ENCODE measurements at regions not wholly inside any gene's neighbourhood (a gene's known extent, or its start where the extent isn't known, plus 50 kb on each side); places are given as distances from the start of the nearest gene placed in this dataset.
A peak's percentile ranks its signal among the peaks of the same experiment; 100 is the strongest.

GRCh38 chr1:58380345-58380744 is 166.2 kb downstream of the OMA1 start:
- no peak for DNase-seq (ENCODE audit: low read depth, low spot score)

DNA sequence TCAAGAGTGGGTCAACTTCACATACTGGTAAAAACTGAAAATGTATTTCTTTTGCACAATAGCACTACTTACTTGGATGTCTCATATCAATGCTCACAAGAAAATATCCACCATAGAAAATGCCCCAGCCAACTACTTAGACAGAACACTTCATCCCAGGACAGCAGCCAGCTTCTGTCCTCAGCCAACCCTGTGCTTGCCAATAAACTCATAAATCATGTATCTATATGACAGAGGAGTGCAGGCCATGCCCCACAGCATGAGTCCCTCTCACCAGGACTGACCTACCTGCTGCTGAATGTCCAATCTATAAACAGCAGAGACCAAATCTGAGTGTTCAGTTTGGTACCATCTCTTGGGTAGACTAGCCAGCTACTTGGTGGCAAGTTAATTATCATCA is 179.3 kb downstream of the OMA1 start:
- DNase-seq (ENCODE audit: low read depth, low spot score), result no peak

DNA sequence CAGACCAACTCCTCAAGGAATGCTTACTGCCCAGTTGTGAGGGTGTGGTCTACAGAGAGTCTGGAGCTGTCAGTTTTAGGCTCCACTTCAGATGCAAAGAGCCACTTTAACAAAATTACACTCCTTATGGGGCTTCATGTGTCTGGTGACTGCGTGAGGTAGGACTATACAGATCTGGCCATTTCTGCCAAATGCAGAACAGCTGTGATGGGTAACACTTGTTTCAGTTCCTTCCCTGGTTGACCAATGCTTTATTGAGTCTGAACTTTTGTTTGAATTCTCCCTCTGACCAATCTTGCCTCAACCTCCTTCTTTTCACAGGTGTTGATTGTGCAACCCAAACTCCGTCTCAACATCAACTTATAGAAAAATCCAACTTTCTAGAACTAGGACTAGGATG is 181.2 kb downstream of the OMA1 start:
- DNase-seq (ENCODE audit: low read depth, low spot score), result no peak

DNA sequence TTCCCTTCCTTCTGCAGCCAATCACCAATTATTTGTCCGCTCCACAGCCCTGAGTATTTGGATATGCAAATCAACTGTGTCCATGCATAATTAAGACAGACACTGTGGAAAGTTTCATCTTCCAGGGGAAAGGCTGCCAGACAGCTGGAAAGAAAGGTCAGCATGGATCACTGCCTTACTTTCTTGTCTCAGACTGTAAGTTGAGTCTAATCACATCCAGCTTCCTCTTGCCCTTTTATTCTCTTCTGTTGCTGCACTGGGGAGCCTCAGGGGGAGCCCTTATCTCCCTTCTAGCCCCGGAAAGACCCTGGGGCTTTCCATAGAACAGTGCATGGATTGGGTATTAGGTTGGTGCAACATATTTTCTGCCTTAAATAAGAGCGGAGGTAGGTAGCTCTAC is 182.9 kb downstream of the OMA1 start:
- peak; percentile 7 for DNase-seq (ENCODE audit: low read depth, low spot score)

DNA sequence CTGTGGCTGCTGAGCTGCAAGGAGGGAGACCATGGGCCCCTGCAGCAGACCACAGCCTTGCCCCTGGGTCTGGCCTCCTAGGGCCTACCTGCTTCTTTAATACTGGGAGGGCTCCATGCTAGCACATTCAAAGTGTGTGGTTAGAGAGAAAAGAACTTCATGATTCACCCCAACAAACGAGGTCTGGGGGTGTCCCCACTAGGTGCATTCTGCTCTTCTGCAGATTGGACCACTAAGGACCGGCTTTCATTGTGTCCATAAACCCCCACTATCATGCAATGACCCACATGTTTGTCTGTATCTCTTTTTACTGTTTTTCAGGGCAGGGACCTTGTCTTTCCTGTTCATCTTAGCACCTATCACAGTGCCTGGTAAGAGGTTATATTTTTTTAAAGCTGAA is 185.4 kb downstream of the OMA1 start:
- DNase-seq (ENCODE audit: low read depth, low spot score), result no peak

DNA sequence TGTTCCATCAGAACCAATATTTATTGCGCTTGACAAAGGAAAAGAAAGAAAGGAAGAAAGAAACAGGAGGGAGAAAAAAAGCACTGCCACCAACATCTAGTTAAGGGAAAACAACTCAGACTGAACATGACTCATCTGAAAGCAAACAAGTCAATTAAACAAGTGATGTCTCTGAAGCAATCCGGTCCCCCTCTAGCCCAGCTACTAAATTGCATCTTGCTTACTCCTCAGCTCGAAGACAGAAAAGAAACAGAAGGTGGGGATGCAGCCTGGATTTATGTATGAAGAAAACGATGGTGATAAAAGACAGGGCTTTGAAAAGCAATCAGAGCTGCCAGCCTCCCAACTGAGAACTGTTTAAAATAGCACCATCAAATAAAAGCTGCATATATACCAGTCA is 188.2 kb downstream of the OMA1 start:
- no peak for DNase-seq (ENCODE audit: low read depth, low spot score)

- DNase-seq (ENCODE audit: low read depth, low spot score), result no peak
Observed at GRCh38 chr1:58356402-58356801, 190.1 kb downstream of the OMA1 start.

DNA sequence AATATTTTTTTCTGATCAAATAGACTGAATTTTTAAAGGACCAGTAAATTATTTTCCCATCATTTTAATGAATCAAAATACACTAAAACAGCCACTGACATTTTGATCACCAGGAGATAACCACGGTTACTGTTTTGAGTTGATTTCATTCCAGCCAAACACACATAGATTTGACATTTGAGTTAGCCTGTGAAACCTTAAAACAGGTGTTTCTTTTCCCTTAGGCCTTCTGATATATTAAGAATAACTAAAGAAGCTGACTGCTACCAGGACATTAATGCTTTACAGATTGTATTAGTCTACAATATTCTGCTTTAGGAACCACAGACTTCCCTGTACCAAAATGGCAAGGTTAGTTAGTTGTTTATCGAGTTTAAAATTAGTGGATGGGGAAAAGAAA is 193.4 kb downstream of the OMA1 start:
- DNase-seq (ENCODE audit: low read depth, low spot score), result no peak

GRCh38 chr1:58352476-58353092 is 193.9 kb downstream of the OMA1 start:
- no peak for DNase-seq (ENCODE audit: low read depth, low spot score)

GRCh38 chr1:58346036-58346355 is 200.5 kb downstream of the OMA1 start:
- no peak for DNase-seq (ENCODE audit: low read depth, low spot score)

DNA sequence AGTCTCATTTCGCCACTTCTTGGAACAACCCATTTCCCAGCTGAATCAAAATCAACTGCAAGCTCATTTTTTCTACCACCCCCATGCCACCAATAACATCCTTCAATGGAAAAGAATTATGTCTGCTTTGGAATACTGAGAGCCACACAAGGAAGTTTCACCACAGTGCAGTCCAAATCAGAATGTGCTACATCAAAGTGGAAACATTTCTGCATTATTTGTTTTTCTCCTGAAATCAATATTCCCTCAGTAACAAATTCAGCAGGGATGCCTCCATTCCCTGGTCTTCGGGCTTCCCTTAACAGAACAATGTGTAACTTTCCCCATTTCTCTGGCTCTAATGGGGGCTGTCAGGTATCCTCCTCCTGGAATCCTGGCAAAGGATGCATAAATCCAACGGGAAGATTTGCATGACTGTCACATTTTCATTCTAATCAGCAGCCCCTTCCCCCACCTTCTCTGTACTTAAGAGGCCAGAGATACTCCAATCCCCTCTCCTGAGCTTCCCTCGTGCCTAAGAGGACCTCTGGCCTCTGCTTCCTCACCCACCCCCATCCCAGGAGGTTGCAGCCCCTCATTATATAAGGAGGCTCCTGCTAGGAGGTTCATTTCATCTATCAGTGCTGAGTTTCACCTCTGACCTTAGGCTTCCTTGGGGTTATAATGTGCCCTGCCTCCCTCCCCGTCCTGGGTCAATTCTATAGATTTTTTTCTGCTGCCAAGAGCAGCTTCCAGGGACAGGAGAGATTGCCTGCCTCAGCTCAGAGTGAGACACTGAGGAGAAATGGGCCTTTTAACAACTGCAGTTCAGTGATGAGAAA is 201.1 kb downstream of the OMA1 start:
- DNase-seq (ENCODE audit: low read depth, low spot score), result no peak

GRCh38 chr1:58340185-58340584 is 206.3 kb downstream of the OMA1 start:
- DNase-seq (ENCODE audit: low read depth, low spot score), result no peak

DNA sequence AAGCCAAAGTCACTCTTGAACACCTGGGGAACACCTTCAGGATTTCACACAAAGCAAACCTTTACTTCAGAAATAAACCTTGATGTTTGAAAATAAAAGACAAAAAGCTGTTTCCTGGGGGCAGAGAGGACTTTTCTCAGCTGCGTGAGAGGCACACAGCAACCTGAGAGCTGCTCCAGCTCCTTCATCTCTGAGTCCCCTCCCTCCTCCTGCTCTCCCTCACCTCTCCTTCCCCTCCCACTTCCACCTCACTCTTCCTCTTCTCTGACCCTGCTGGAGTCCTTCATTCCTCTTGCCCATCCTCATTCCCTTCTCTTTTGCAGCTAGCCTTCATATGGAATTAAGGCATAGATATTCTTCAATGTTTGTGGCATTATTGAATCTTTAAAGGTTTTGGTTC is 208.4 kb downstream of the OMA1 start:
- DNase-seq (ENCODE audit: low read depth, low spot score), result no peak

GRCh38 chr1:58333511-58333910 is 213.0 kb downstream of the OMA1 start:
- DNase-seq (ENCODE audit: low read depth, low spot score), result no peak

- no peak for DNase-seq (ENCODE audit: low read depth, low spot score)
Observed at GRCh38 chr1:58331156-58331555, 215.4 kb downstream of the OMA1 start.

DNA sequence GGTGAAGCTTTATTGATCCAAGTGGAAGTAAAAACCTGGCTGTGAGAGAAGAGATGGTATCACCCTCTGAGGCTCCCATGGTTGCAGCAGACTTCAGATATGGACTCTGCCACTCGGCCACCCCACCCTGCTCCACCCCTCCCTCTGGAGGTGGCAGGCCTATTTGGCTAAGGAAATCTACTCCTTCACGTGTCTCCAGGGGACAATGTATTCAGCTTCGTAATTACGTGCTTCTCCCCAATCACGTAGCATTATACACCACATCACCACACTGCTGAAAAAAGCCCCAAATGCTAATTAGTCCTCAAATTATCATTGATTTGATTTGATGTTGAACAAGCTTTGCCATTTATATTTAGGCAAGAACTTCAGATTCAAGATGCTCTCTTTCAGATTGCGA is 220.7 kb downstream of the OMA1 start:
- no peak for DNase-seq (ENCODE audit: low read depth, low spot score)

GRCh38 chr1:58324558-58324957 is 222.0 kb downstream of the OMA1 start:
- no peak for DNase-seq (ENCODE audit: low read depth, low spot score)

DNA sequence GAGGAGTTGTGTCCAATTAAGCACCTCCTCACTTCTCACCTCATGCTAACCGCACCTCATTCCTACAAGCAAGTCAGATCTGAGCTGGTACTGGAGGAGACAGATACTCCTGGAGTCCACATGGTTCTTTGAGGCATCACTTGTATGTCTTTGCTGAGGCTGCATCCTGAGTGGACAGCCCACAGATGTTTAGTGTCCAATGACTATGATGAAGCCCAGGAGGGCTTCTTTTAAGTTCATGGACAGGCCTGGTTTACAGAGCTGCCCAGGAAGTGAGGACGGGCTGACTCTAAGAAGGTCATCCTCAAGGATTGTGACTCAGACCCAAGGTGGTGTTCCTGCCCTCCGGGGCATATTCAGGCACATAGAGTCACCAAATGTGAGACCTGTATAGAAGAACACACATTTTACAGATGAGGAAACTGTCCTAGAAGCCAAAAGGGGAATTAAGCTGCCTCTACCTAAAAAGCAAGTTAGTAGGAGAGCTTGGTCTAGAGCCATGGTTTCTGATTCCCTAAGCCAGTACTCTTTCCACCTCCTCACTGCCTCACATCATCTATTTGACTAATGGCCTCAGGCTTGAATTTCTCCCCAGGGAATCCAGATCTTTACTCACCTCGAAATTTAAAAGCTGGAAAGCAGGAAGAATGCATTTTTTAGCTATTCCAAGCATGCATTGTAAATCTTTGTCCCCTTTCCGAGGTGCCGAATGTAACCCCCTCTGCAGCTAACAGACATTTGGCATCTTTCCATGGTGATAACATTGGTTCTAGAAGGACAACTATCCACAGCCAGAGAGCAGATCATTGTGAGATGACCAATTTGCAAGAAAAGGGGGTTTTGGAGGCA is 228.1 kb downstream of the OMA1 start:
- DNase-seq (ENCODE audit: low read depth, low spot score), result no peak

- no peak for DNase-seq (ENCODE audit: low read depth, low spot score)
Observed at GRCh38 chr1:58317694-58318093, 228.8 kb downstream of the OMA1 start.

GRCh38 chr1:58317086-58317485 is 229.4 kb downstream of the OMA1 start:
- no peak for DNase-seq (ENCODE audit: low read depth, low spot score)

GRCh38 chr1:58316141-58316540 is 230.4 kb downstream of the OMA1 start:
- no peak for DNase-seq (ENCODE audit: low read depth, low spot score)

DNA sequence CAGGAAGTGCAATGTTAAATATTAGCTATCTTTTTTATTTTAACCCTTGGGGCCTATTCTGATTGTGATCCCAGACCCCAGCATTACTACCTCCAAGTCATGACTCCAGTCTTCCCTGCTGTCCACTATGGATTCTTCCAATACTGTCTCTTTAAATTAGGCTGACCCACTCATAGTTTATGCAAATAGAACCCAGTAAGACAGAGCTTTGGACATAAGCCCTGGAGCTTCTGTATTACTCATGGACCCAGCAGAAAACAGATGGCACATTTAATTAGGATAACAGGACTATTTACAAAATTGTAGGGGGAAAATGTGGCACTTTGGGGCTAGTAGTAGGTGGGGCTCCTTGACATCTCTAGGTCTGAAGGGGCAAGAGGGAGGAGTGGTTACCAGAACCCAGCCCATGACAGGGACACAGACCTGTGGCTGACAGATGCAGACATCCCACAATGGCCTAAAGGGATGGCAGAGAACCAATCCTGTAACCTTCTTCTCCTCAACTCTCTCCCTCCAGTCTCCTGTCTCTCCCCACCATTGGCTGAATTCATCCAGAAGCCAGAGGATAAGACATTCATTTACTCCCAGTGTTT is 233.5 kb downstream of the OMA1 start:
- DNase-seq (ENCODE audit: low read depth, low spot score), result no peak
